Colonic mucosa (tissue), 4 donors: ENCODE measurements at regions not wholly inside any gene's neighbourhood (a gene's known extent, or its start where the extent isn't known, plus 50 kb on each side); places are given as distances from the start of the nearest gene placed in this dataset.

Experiments used
- DNase-seq: peaks from one replicate; pipeline ENCODE4 v3.0.0-alpha.2; 2020
- H3K27ac ChIP-seq: fragments of 200-600 bp; one replicate; pipeline ENCODE4 v1.8.0; 2021
- H3K27me3 ChIP-seq: fragments of 200-600 bp; one replicate; pipeline ENCODE4 v1.8.0; 2021
- H3K36me3 ChIP-seq: fragments of 200-600 bp; one replicate; pipeline ENCODE4 v1.8.0; 2021
- H3K4me1 ChIP-seq: fragments of 200-600 bp; one replicate; pipeline ENCODE4 v1.8.0; 2021; ENCODE audit warnings: mild to moderate bottlenecking
- H3K4me3 ChIP-seq: fragments of 200-600 bp; one replicate; pipeline ENCODE4 v1.8.0; 2021
- H3K9ac ChIP-seq, 2 donors: one replicate each; pipeline ENCODE4 v1.7.0; 2013; ENCODE audit warnings: control low read depth in 2 of 2, low read depth in 2 of 2, low read length in 2 of 2
- H3K9me3 ChIP-seq: fragments of 200-600 bp; one replicate; pipeline ENCODE4 v1.8.0; 2021
- intact Hi-C: fragments of 100-400 bp; cut with DNase I; formaldehyde crosslinking; loops from one replicate; pipeline ENCODE4 v1.14.1; 2022
- TF ChIP-seq, protein P1 (sequence below): fragments of 200-600 bp; IDR thresholded peaks from one replicate; pipeline ENCODE4 v1.8.0; 2022; ENCODE audit warnings: antibody characterized with exemption, mild to moderate bottlenecking
- donor health status: healthy.
- donor health status: DM: no; HTN: no; CAD: no.
- donor health status: DM: no; HTN: no; CAD: no.

GRCh38 chr14:44030831-44031383 lies 476.2 kb downstream of the FSCB start:
- no peaks in the 10 kb centered on the region for H3K4me1 ChIP-seq
- no peak for DNase-seq
- H3K9me3 ChIP-seq: no peaks in the 10 kb centered on the region
- H3K4me3 ChIP-seq: no peak overlapping the region
- no peak overlapping the region for H3K27ac ChIP-seq
- no peak overlapping the region for H3K9ac ChIP-seq
- no peaks in the 10 kb centered on the region for H3K36me3 ChIP-seq
- intact Hi-C loops: no loop called here
- TF ChIP-seq, protein P1, sequence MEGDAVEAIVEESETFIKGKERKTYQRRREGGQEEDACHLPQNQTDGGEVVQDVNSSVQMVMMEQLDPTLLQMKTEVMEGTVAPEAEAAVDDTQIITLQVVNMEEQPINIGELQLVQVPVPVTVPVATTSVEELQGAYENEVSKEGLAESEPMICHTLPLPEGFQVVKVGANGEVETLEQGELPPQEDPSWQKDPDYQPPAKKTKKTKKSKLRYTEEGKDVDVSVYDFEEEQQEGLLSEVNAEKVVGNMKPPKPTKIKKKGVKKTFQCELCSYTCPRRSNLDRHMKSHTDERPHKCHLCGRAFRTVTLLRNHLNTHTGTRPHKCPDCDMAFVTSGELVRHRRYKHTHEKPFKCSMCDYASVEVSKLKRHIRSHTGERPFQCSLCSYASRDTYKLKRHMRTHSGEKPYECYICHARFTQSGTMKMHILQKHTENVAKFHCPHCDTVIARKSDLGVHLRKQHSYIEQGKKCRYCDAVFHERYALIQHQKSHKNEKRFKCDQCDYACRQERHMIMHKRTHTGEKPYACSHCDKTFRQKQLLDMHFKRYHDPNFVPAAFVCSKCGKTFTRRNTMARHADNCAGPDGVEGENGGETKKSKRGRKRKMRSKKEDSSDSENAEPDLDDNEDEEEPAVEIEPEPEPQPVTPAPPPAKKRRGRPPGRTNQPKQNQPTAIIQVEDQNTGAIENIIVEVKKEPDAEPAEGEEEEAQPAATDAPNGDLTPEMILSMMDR: no peak
- H3K27me3 ChIP-seq: no peaks in the 10 kb centered on the region

DNA sequence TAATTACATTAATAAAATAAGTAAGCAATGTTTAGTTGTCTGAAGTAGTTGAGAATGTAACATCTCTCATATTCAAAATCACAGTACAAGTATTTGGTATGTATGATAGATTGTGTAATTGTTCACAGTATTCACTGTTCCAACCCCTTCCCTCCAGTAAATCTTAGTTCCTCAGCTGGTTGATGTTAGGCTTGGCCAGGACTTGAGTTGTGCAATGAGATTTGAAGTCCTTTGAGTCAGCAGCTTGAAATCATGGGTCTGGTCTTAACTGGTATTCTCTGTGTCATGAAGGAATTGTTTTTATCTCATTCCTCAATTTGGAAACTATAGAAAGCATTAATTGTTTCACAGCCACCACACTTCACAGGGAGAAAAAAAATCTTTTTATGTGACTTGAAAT lies 477.1 kb downstream of the FSCB start:
- H3K9me3 ChIP-seq: no peaks in the 10 kb centered on the region
- no peaks in the 10 kb centered on the region for H3K4me1 ChIP-seq
- H3K27ac ChIP-seq: no peak overlapping the region
- intact Hi-C loops: no loop called here
- H3K27me3 ChIP-seq: no peaks in the 10 kb centered on the region
- H3K36me3 ChIP-seq: no peaks in the 10 kb centered on the region
- H3K4me3 ChIP-seq: no peak overlapping the region
- TF ChIP-seq, protein P1: no peak
- H3K9ac ChIP-seq: no peak overlapping the region
- DNase-seq: no peak

DNA sequence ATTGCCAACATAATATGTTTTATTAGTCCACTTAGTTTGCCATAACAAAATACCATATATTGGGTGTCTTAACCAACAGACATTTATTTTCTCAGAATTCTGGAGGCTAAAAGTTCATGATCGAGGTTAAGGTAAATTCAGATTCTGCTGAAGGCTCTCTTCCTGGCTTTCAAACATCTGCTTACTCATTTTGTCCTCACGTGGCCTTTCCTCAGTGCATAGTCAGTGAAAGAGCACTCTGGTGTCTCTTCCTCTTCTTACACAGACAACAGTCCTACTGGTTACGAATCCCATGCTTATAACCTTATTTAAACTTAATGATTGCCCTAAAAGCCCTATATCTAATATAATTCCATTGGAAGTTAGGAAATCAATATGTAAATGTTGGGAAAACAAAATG lies 479.7 kb downstream of the FSCB start:
- Histone ChIP-seq H3K4me1 (no peaks in the 10 kb centered on the region), H3K9me3 (no peaks in the 10 kb centered on the region), H3K36me3 (no peaks in the 10 kb centered on the region), H3K9ac (no peak overlapping the region), H3K4me3 (no peak overlapping the region), H3K27me3 (no peaks in the 10 kb centered on the region), H3K27ac (no peak overlapping the region)
- DNase-seq: no peak
- TF ChIP-seq, protein P1: no peak
- intact Hi-C loops: no loop called here

- intact Hi-C loops: no loop called here
- Histone ChIP-seq H3K9me3 (no peaks in the 10 kb centered on the region), H3K27ac (no peak overlapping the region)
Measured at GRCh38 chr14:44010595-44010994, 496.5 kb downstream of the FSCB start.

GRCh38 chr14:44010071-44010470 lies 497.0 kb downstream of the FSCB start:
- Histone ChIP-seq H3K9ac (no peak overlapping the region), H3K9me3 (no peaks in the 10 kb centered on the region), H3K4me1 (no peaks in the 10 kb centered on the region), H3K27ac (no peak overlapping the region), H3K4me3 (no peak overlapping the region), H3K36me3 (no peaks in the 10 kb centered on the region), H3K27me3 (no peaks in the 10 kb centered on the region)
- intact Hi-C loops: no loop called here
- no peak for DNase-seq
- TF ChIP-seq, protein P1: no peak

More at GRCh38 chr14:44010595-44010994, 496.5 kb downstream of the FSCB start:
- TF ChIP-seq, protein P1: no peak
- Histone ChIP-seq H3K9ac (no peak overlapping the region), H3K4me1 (no peaks in the 10 kb centered on the region), H3K4me3 (no peak overlapping the region), H3K36me3 (no peaks in the 10 kb centered on the region), H3K27me3 (no peaks in the 10 kb centered on the region)
- DNase-seq: no peak
